Neural cell (in vitro differentiated cells): ENCODE measurements at regions not wholly inside any gene's neighbourhood (a gene's known extent, or its start where the extent isn't known, plus 50 kb on each side); places are given as distances from the start of the nearest gene placed in this dataset.

Experiments
- H2AFZ ChIP-seq: fragments of 200-600, 300-800 bp; sonication (generic), shearing (Covaris generic); 2 replicates; pipeline ENCODE4 v1.6.0; 2014; ENCODE audit warnings: low read depth, mild to moderate bottlenecking, antibody characterized with exemption, low read length, moderate library complexity
- H3F3A ChIP-seq: fragments of 200-600 bp; shearing (Covaris generic); 2 replicates; pipeline ENCODE4 v1.6.1; 2016; ENCODE audit warnings: mild to moderate bottlenecking, moderate library complexity, mixed read lengths, antibody characterized with exemption, low read length; ENCODE audit not compliant: insufficient read depth, poor library complexity, severe bottlenecking
- H3K27ac ChIP-seq: fragments of 200-600, 300-800 bp; sonication (generic), shearing (Covaris generic); 2 replicates; pipeline ENCODE4 v1.5.1; 2014; ENCODE audit warnings: mild to moderate bottlenecking, low read length, moderate library complexity
- H3K27me3 ChIP-seq: fragments of 300-800, 200-600 bp; sonication (generic), shearing (Covaris generic); 2 replicates; pipeline ENCODE4 v1.6.0; 2014; ENCODE audit warnings: mild to moderate bottlenecking, low read depth, low read length, moderate library complexity; ENCODE audit not compliant: insufficient read depth
- H3K36me3 ChIP-seq: fragments of 300-800, 200-600 bp; sonication (generic), shearing (Covaris generic); 2 replicates; pipeline ENCODE4 v1.5.1; 2014; ENCODE audit warnings: mild to moderate bottlenecking, antibody characterized with exemption, low read length, moderate library complexity; ENCODE audit not compliant: insufficient read depth
- H3K4me2 ChIP-seq: fragments of 300-800, 200-600 bp; sonication (generic), shearing (Covaris generic); 2 replicates; pipeline ENCODE4 v1.6.0; 2014; ENCODE audit warnings: mild to moderate bottlenecking, low read length
- H3K4me3 ChIP-seq: fragments of 300-800, 200-600 bp; sonication (generic), shearing (Covaris generic); 2 replicates; pipeline ENCODE4 v1.5.1; 2014; ENCODE audit warnings: mild to moderate bottlenecking, low read length, moderate library complexity
- H3K79me2 ChIP-seq: fragments of 200-600 bp; shearing (Covaris generic); replicated peaks from 2 replicates; pipeline ENCODE4 v1.6.0; 2014; ENCODE audit warnings: mild to moderate bottlenecking, low read length, moderate library complexity; ENCODE audit not compliant: insufficient read depth
- H3K9ac ChIP-seq: fragments of 300-800, 200-600 bp; sonication (generic), shearing (Covaris generic); 2 replicates; pipeline ENCODE4 v1.6.1; 2016; ENCODE audit warnings: mild to moderate bottlenecking, low read length, mixed read lengths
- H3K9me2 ChIP-seq: fragments of 200-600 bp; shearing (Covaris generic); 2 replicates; pipeline ENCODE4 v1.6.1; 2016; ENCODE audit warnings: mild to moderate bottlenecking, low read length, mixed read lengths; ENCODE audit not compliant: insufficient read depth
- H3K9me3 ChIP-seq: fragments of 200-600, 300-800 bp; sonication (generic), shearing (Covaris generic); 2 replicates; pipeline ENCODE4 v1.6.1; 2016; ENCODE audit warnings: mild to moderate bottlenecking, mixed run types, low read length, moderate library complexity, mixed read lengths
- H4K20me1 ChIP-seq: fragments of 200-600 bp; shearing (Covaris generic); 2 replicates; pipeline ENCODE4 v1.6.1; 2016; ENCODE audit warnings: mild to moderate bottlenecking, mixed run types; ENCODE audit not compliant: insufficient read depth
- EP300 ChIP-seq: fragments of 450-650 bp; conservative IDR thresholded peaks from 2 replicates; pipeline ENCODE4 v1.6.1; 2014; ENCODE audit warnings: antibody characterized with exemption, mild to moderate bottlenecking, moderate library complexity; ENCODE audit not compliant: poor library complexity, severe bottlenecking
- EZH2 ChIP-seq: fragments of 200-600, 300-800 bp; shearing (Covaris generic), sonication (generic); IDR thresholded peaks from 2 replicates; pipeline ENCODE4 v1.6.1; 2014; ENCODE audit warnings: antibody characterized with exemption, low read length, borderline replicate concordance, mild to moderate bottlenecking; ENCODE audit not compliant: insufficient read depth, poor library complexity, severe bottlenecking
- MXI1 ChIP-seq: fragments of 450-650 bp; conservative IDR thresholded peaks from 2 replicates; pipeline ENCODE4 v1.6.1; 2014; ENCODE audit warnings: antibody characterized with exemption, mild to moderate bottlenecking; ENCODE audit not compliant: poor library complexity, severe bottlenecking
- POLR2AphosphoS5 ChIP-seq: IDR thresholded peaks from 2 replicates; pipeline ENCODE4 v1.6.1; 2012
- RAD21 ChIP-seq: fragments of 450-650 bp; conservative IDR thresholded peaks from 2 replicates; pipeline ENCODE4 v1.6.1; 2014; ENCODE audit warnings: antibody characterized with exemption, mild to moderate bottlenecking, moderate library complexity
- SMC3 ChIP-seq: fragments of 450-650 bp; conservative IDR thresholded peaks from 2 replicates; pipeline ENCODE4 v1.6.1; 2014; ENCODE audit warnings: antibody characterized with exemption, mild to moderate bottlenecking, moderate library complexity; ENCODE audit not compliant: poor library complexity
- TAF1 ChIP-seq: IDR thresholded peaks from 2 replicates; pipeline ENCODE4 v1.6.1; 2012; ENCODE audit warnings: low read depth
- TF ChIP-seq, protein P1 (sequence below): fragments of 450-650 bp; IDR thresholded peaks from 2 replicates; pipeline ENCODE4 v1.5.1; 2014; ENCODE audit warnings: antibody characterized with exemption, mild to moderate bottlenecking, moderate library complexity; ENCODE audit not compliant: poor library complexity, severe bottlenecking
- TF ChIP-seq, protein P2 (sequence below): IDR thresholded peaks from 2 replicates; pipeline ENCODE4 v1.6.1; 2012; ENCODE audit warnings: borderline replicate concordance

GRCh38 chr16:5498562-5498961 is 401.0 kb upstream of the EEF2KMT start:
- H2AFZ ChIP-seq: no peak overlapping the region
- no peak overlapping the region for H3K4me2 ChIP-seq
- no peaks in the 10 kb centered on the region for H3K36me3 ChIP-seq
- no peaks in the 10 kb centered on the region for H3K9me2 ChIP-seq
- H3K9me3 ChIP-seq: no peaks in the 10 kb centered on the region
- H3K27ac ChIP-seq: no peak overlapping the region
- H3K27me3 ChIP-seq: no peaks in the 10 kb centered on the region
- TF ChIP-seq RAD21: no peak
- TF ChIP-seq SMC3: no peak
- no peak for TF ChIP-seq MXI1
- TF ChIP-seq, protein P1, sequence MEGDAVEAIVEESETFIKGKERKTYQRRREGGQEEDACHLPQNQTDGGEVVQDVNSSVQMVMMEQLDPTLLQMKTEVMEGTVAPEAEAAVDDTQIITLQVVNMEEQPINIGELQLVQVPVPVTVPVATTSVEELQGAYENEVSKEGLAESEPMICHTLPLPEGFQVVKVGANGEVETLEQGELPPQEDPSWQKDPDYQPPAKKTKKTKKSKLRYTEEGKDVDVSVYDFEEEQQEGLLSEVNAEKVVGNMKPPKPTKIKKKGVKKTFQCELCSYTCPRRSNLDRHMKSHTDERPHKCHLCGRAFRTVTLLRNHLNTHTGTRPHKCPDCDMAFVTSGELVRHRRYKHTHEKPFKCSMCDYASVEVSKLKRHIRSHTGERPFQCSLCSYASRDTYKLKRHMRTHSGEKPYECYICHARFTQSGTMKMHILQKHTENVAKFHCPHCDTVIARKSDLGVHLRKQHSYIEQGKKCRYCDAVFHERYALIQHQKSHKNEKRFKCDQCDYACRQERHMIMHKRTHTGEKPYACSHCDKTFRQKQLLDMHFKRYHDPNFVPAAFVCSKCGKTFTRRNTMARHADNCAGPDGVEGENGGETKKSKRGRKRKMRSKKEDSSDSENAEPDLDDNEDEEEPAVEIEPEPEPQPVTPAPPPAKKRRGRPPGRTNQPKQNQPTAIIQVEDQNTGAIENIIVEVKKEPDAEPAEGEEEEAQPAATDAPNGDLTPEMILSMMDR: no peak
- TF ChIP-seq POLR2AphosphoS5: no peak
- TF ChIP-seq, protein P2, sequence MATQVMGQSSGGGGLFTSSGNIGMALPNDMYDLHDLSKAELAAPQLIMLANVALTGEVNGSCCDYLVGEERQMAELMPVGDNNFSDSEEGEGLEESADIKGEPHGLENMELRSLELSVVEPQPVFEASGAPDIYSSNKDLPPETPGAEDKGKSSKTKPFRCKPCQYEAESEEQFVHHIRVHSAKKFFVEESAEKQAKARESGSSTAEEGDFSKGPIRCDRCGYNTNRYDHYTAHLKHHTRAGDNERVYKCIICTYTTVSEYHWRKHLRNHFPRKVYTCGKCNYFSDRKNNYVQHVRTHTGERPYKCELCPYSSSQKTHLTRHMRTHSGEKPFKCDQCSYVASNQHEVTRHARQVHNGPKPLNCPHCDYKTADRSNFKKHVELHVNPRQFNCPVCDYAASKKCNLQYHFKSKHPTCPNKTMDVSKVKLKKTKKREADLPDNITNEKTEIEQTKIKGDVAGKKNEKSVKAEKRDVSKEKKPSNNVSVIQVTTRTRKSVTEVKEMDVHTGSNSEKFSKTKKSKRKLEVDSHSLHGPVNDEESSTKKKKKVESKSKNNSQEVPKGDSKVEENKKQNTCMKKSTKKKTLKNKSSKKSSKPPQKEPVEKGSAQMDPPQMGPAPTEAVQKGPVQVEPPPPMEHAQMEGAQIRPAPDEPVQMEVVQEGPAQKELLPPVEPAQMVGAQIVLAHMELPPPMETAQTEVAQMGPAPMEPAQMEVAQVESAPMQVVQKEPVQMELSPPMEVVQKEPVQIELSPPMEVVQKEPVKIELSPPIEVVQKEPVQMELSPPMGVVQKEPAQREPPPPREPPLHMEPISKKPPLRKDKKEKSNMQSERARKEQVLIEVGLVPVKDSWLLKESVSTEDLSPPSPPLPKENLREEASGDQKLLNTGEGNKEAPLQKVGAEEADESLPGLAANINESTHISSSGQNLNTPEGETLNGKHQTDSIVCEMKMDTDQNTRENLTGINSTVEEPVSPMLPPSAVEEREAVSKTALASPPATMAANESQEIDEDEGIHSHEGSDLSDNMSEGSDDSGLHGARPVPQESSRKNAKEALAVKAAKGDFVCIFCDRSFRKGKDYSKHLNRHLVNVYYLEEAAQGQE: no peak
- no peak for TF ChIP-seq EP300
- TF ChIP-seq EZH2: no peak
- TF ChIP-seq TAF1: no peak
- no peak overlapping the region for H3K4me3 ChIP-seq
- H3F3A ChIP-seq: no peaks in the 10 kb centered on the region
- no peaks in the 10 kb centered on the region for H4K20me1 ChIP-seq
- H3K79me2 ChIP-seq: no peaks in the 10 kb centered on the region
- H3K9ac ChIP-seq: no peak overlapping the region

- TF ChIP-seq POLR2AphosphoS5: no peak
- TF ChIP-seq RAD21: no peak
- TF ChIP-seq TAF1: no peak
- TF ChIP-seq EP300: no peak
- TF ChIP-seq, protein P2: no peak
- TF ChIP-seq MXI1: no peak
- TF ChIP-seq EZH2: no peak
- no peak for TF ChIP-seq SMC3
- TF ChIP-seq, protein P1: no peak
These were observed 398.4 kb upstream of the EEF2KMT start for GRCh38 chr16:5496013-5496412.

More at GRCh38 chr16:5496013-5496412, 398.4 kb upstream of the EEF2KMT start:
- Histone ChIP-seq H3K27me3 (no peaks in the 10 kb centered on the region), H3K9me3 (no peaks in the 10 kb centered on the region), H3K9ac (no peak overlapping the region), H3K27ac (no peak overlapping the region), H4K20me1 (no peaks in the 10 kb centered on the region), H3K9me2 (no peaks in the 10 kb centered on the region), H3K4me2 (no peak overlapping the region), H2AFZ (no peak overlapping the region), H3K79me2 (no peaks in the 10 kb centered on the region), H3F3A (no peaks in the 10 kb centered on the region), H3K36me3 (no peaks in the 10 kb centered on the region), H3K4me3 (no peak overlapping the region)
